Transverse colon (tissue), 3 donors: ENCODE measurements at regions not wholly inside any gene's neighbourhood (a gene's known extent, or its start where the extent isn't known, plus 50 kb on each side); places are given as distances from the start of the nearest gene placed in this dataset.

Experiments
- CTCF ChIP-seq, 5 experiments: fragments of 200-600 bp in 3 of 5; fragments of 450-650 bp in 2 of 5; sonication (generic) in 3 of 5; IDR thresholded peaks; 1 replicate in 2 of 5; 2 replicates in 3 of 5; pipeline ENCODE4 v1.5.1; 2016 to 2017; ENCODE audit warnings: antibody characterized with exemption in 5 of 5, inconsistent platforms in 3 of 5, mild to moderate bottlenecking in 2 of 5, moderate library complexity in 1 of 5
- POLR2A ChIP-seq: fragments of 450-650 bp; IDR thresholded peaks from one replicate; pipeline ENCODE4 v1.6.1; 2016; ENCODE audit warnings: antibody characterized with exemption, mild to moderate bottlenecking, moderate library complexity

GRCh38 chr7:45401851-45402250, 172.3 kb upstream of the ADCY1 start:
- TF ChIP-seq CTCF (IDR thresholded peaks at IDR 0.05) (no peak), POLR2A (no peak)
